ENCODE measurements at regions not wholly inside any gene's neighbourhood (a gene's known extent, or its start where the extent isn't known, plus 50 kb on each side); places are given as distances from the start of the nearest gene placed in this dataset.
"Not testable (repeated sequence)": the region's sequence is repeated elsewhere in the genome, so short reads cannot be mapped to it uniquely, and the experiment has no call there.

- dilution Hi-C loops (cut with MboI; ENCODE audit: extremely low pct_ligation_motif_present, low sequenced_read_pairs), result no loop called here
- Histone ChIP-seq H3K4me3 (replicated peaks in 1 of 3; ENCODE audit: insufficient read depth in 1 of 3, low read depth in 1 of 3, low read length in 3 of 3) (no peak overlapping the region), H2AFZ (ENCODE audit: low read depth, low read length) (no peak overlapping the region), H3K9ac (replicated peaks; ENCODE audit: extremely low read depth, insufficient read depth, low read length) (no peak overlapping the region), H3K9me1 (replicated peaks; ENCODE audit: control insufficient read depth, extremely low read depth, insufficient read depth, low read length) (no peaks in the 10 kb centered on the region), H3K9me3 (replicated peaks; ENCODE audit: control insufficient read depth, insufficient read depth, low read length) (no peaks in the 10 kb centered on the region), H3K27me3 (ENCODE audit: control insufficient read depth in 2 of 2, insufficient read depth in 2 of 2, low read length in 2 of 2) (no peaks in the 10 kb centered on the region), H3K4me1 (ENCODE audit: control insufficient read depth, extremely low read depth, insufficient read depth, low read length) (no peaks in the 10 kb centered on the region), H3K27ac (ENCODE audit: insufficient read depth, low read depth, low read length) (no peak overlapping the region), H3K79me2 (ENCODE audit: control insufficient read depth, insufficient read depth, low read length) (no peaks in the 10 kb centered on the region), H4K20me1 (replicated peaks; ENCODE audit: control insufficient read depth, extremely low read depth, insufficient read depth, low read length) (no peaks in the 10 kb centered on the region), H3K36me3 (ENCODE audit: control insufficient read depth in 2 of 2, extremely low read depth in 1 of 2, insufficient read depth in 2 of 2, low read length in 2 of 2) (no peaks in the 10 kb centered on the region), H3K4me2 (ENCODE audit: insufficient read depth, low read length) (no peak overlapping the region)
- TF ChIP-seq MAX (IDR thresholded peaks at IDR 0.05; ENCODE audit: insufficient read depth, insufficient read length) (no peak), JUN (IDR thresholded peaks at IDR 0.05; ENCODE audit: borderline replicate concordance, insufficient read depth, insufficient read length, low read depth) (no peak)
- FAIRE-seq (no peak), DNase-seq (ENCODE audit: low read depth, low spot score) (no peak)
- intact Hi-C loops (cut with micrococcal nuclease), result no loop called here
- BruUV-seq (replicated peaks), result no TSS peak
- ChIA-PET CTCF (no interaction called here), POLR2A (no interaction called here)
These were observed 76.0 kb upstream of the POGK start for GRCh38 chr1:166763318-166763717.

- Histone ChIP-seq H3K36me3 (ENCODE audit: control insufficient read depth in 2 of 2, extremely low read depth in 1 of 2, insufficient read depth in 2 of 2, low read length in 2 of 2) (no peaks in the 10 kb centered on the region), H3K79me2 (ENCODE audit: control insufficient read depth, insufficient read depth, low read length) (no peaks in the 10 kb centered on the region), H3K9me3 (replicated peaks; ENCODE audit: control insufficient read depth, insufficient read depth, low read length) (no peaks in the 10 kb centered on the region), H3K4me3 (replicated peaks in 1 of 3; ENCODE audit: insufficient read depth in 1 of 3, low read depth in 1 of 3, low read length in 3 of 3) (no peak overlapping the region), H3K27ac (ENCODE audit: insufficient read depth, low read depth, low read length) (no peak overlapping the region), H4K20me1 (replicated peaks; ENCODE audit: control insufficient read depth, extremely low read depth, insufficient read depth, low read length) (no peaks in the 10 kb centered on the region), H2AFZ (ENCODE audit: low read depth, low read length) (no peak overlapping the region), H3K9ac (replicated peaks; ENCODE audit: extremely low read depth, insufficient read depth, low read length) (no peak overlapping the region), H3K27me3 (ENCODE audit: control insufficient read depth in 2 of 2, insufficient read depth in 2 of 2, low read length in 2 of 2) (no peaks in the 10 kb centered on the region), H3K4me1 (ENCODE audit: control insufficient read depth, extremely low read depth, insufficient read depth, low read length) (no peaks in the 10 kb centered on the region), H3K9me1 (replicated peaks; ENCODE audit: control insufficient read depth, extremely low read depth, insufficient read depth, low read length) (no peaks in the 10 kb centered on the region), H3K4me2 (ENCODE audit: insufficient read depth, low read length) (no peak overlapping the region)
- ChIA-PET POLR2A (no interaction called here), CTCF (no interaction called here)
- no peak for TF ChIP-seq POLR2AphosphoS5 (IDR thresholded peaks at IDR 0.05; ENCODE audit: insufficient read depth, low read depth, low read length)
- dilution Hi-C loops (cut with MboI; ENCODE audit: extremely low pct_ligation_motif_present, low sequenced_read_pairs), result no loop called here
- intact Hi-C loops (cut with micrococcal nuclease), result no loop called here
- FAIRE-seq (no peak), DNase-seq (ENCODE audit: low read depth, low spot score) (no peak)
- no TSS peak for BruUV-seq (replicated peaks)
These were observed 72.3 kb upstream of the POGK start for GRCh38 chr1:166766942-166767341.

- FAIRE-seq; BruUV-seq (replicated peaks); CTCF ChIA-PET: not testable (repeated sequence)
These were observed 54.6 kb upstream of the POGK start for GRCh38 chr1:166784646-166785045.

More at GRCh38 chr1:166784646-166785045, 54.6 kb upstream of the POGK start:
- H3K4me1 ChIP-seq (ENCODE audit: control insufficient read depth, extremely low read depth, insufficient read depth, low read length); H3K79me2 ChIP-seq (ENCODE audit: control insufficient read depth, insufficient read depth, low read length); DNase-seq (ENCODE audit: low read depth, low spot score); intact Hi-C loops (cut with micrococcal nuclease); H3K9me3 ChIP-seq (replicated peaks; ENCODE audit: control insufficient read depth, insufficient read depth, low read length); H3K27me3 ChIP-seq (ENCODE audit: control insufficient read depth in 2 of 2, insufficient read depth in 2 of 2, low read length in 2 of 2); H3K4me2 ChIP-seq (ENCODE audit: insufficient read depth, low read length); H3K36me3 ChIP-seq (ENCODE audit: control insufficient read depth in 2 of 2, extremely low read depth in 1 of 2, insufficient read depth in 2 of 2, low read length in 2 of 2); H2AFZ ChIP-seq (ENCODE audit: low read depth, low read length); H4K20me1 ChIP-seq (replicated peaks; ENCODE audit: control insufficient read depth, extremely low read depth, insufficient read depth, low read length); H3K9me1 ChIP-seq (replicated peaks; ENCODE audit: control insufficient read depth, extremely low read depth, insufficient read depth, low read length); H3K27ac ChIP-seq (ENCODE audit: insufficient read depth, low read depth, low read length); dilution Hi-C loops (cut with MboI; ENCODE audit: extremely low pct_ligation_motif_present, low sequenced_read_pairs); H3K9ac ChIP-seq (replicated peaks; ENCODE audit: extremely low read depth, insufficient read depth, low read length); POLR2A ChIA-PET; H3K4me3 ChIP-seq (replicated peaks in 1 of 3; ENCODE audit: insufficient read depth in 1 of 3, low read depth in 1 of 3, low read length in 3 of 3): not testable (repeated sequence)

All from endothelial cell of umbilical vein (primary cell).